ENCODE measurements at regions not wholly inside any gene's neighbourhood (a gene's known extent, or its start where the extent isn't known, plus 50 kb on each side); places are given as distances from the start of the nearest gene placed in this dataset.

GRCh38 chr4:147327322-147327721 is 153.6 kb upstream of the EDNRA start:
- TF ChIP-seq CTCF (IDR thresholded peaks at IDR 0.05), result no peak
- no peak for TF ChIP-seq POLR2A (IDR thresholded peaks at IDR 0.05)
- TF ChIP-seq POLR2AphosphoS5 (IDR thresholded peaks at IDR 0.05), result no peak
